Astrocyte (in vitro differentiated cells and primary cell): ENCODE measurements at regions not wholly inside any gene's neighbourhood (a gene's known extent, or its start where the extent isn't known, plus 50 kb on each side); places are given as distances from the start of the nearest gene placed in this dataset.

Source experiments
- DNase-seq: peaks from one replicate; pipeline ENCODE4 v3.0.0-alpha.2; 2010; ENCODE audit warnings: low read depth
- FAIRE-seq: peaks from 2 replicates; lab custom pipeline; 2011; peaks lifted over from hg19 to GRCh38; lab: Jason Lieb, UNC
- H2AFZ ChIP-seq: 2 replicates; pipeline ENCODE4 v1.6.0; 2012; ENCODE audit warnings: low read depth, low read length, inconsistent platforms
- H3K27ac ChIP-seq: 2 replicates; pipeline ENCODE4 v1.5.1; 2011; ENCODE audit warnings: low read depth, low read length, inconsistent platforms
- H3K27me3 ChIP-seq: 2 replicates; pipeline ENCODE4 v1.6.0; 2011; ENCODE audit warnings: low read length, inconsistent platforms; ENCODE audit not compliant: insufficient read depth
- H3K36me3 ChIP-seq: 2 replicates; pipeline ENCODE4 v1.5.1; 2011; ENCODE audit warnings: low read length, inconsistent platforms; ENCODE audit not compliant: insufficient read depth
- H3K4me1 ChIP-seq: 2 replicates; pipeline ENCODE4 v1.5.1; 2011; ENCODE audit warnings: low read length, inconsistent platforms; ENCODE audit not compliant: insufficient read depth
- H3K4me2 ChIP-seq: 2 replicates; pipeline ENCODE4 v1.6.0; 2012; ENCODE audit warnings: low read length, inconsistent platforms
- H3K4me3 ChIP-seq: 2 replicates; pipeline ENCODE4 v1.5.1; 2011; ENCODE audit warnings: low read depth, mild to moderate bottlenecking, low read length, inconsistent platforms; ENCODE audit not compliant: insufficient read depth
- H3K79me2 ChIP-seq: 2 replicates; pipeline ENCODE4 v1.6.0; 2012; ENCODE audit warnings: mild to moderate bottlenecking, low read length, inconsistent platforms; ENCODE audit not compliant: insufficient read depth
- H3K9ac ChIP-seq: 2 replicates; pipeline ENCODE4 v1.6.0; 2012; ENCODE audit warnings: mild to moderate bottlenecking, low read length, inconsistent platforms
- H3K9me3 ChIP-seq: 2 replicates; pipeline ENCODE4 v1.5.1; 2012; ENCODE audit warnings: low read depth, mild to moderate bottlenecking, low read length, inconsistent platforms; ENCODE audit not compliant: insufficient read depth
- H4K20me1 ChIP-seq: 2 replicates; pipeline ENCODE4 v1.6.0; 2012; ENCODE audit warnings: low read length, inconsistent platforms; ENCODE audit not compliant: insufficient read depth
- H3K27ac Mint-ChIP-seq: one replicate; pipeline ENCODE4 v1.8.0; 2021; ENCODE audit warnings: mild to moderate bottlenecking, mixed read lengths; ENCODE audit not compliant: unreplicated experiment
- H3K27me3 Mint-ChIP-seq: one replicate; pipeline ENCODE4 v1.8.0; 2021; ENCODE audit warnings: low read depth, mixed read lengths; ENCODE audit not compliant: unreplicated experiment
- H3K36me3 Mint-ChIP-seq: one replicate; pipeline ENCODE4 v1.8.0; 2021; ENCODE audit warnings: low read depth, mixed read lengths; ENCODE audit not compliant: unreplicated experiment
- H3K4me1 Mint-ChIP-seq: one replicate; pipeline ENCODE4 v1.8.0; 2021; ENCODE audit warnings: low read depth, mixed read lengths; ENCODE audit not compliant: unreplicated experiment
- H3K4me3 Mint-ChIP-seq: one replicate; pipeline ENCODE4 v1.8.0; 2021; ENCODE audit warnings: mild to moderate bottlenecking, moderate library complexity, mixed read lengths; ENCODE audit not compliant: unreplicated experiment
- H3K9me3 Mint-ChIP-seq: one replicate; pipeline ENCODE4 v1.8.0; 2021; ENCODE audit warnings: mild to moderate bottlenecking, mixed read lengths; ENCODE audit not compliant: unreplicated experiment
- EZH2 ChIP-seq: IDR thresholded peaks from 2 replicates; pipeline ENCODE4 v1.6.1; 2012; ENCODE audit warnings: mild to moderate bottlenecking, low read length, inconsistent platforms; ENCODE audit not compliant: insufficient read depth
- TF ChIP-seq, protein P1 (sequence below): IDR thresholded peaks from 2 replicates; pipeline ENCODE4 v1.5.1; 2011; ENCODE audit warnings: low read depth, mild to moderate bottlenecking, inconsistent platforms, low read length, moderate library complexity; ENCODE audit not compliant: insufficient read depth

GRCh38 chr4:34258176-34258575, 1986.1 kb downstream of the ARAP2 start:
- Histone ChIP-seq H3K4me1 (no peaks in the 10 kb centered on the region), H2AFZ (no peak overlapping the region), H3K27ac (no peak overlapping the region), H3K4me2 (no peak overlapping the region), H3K9ac (no peak overlapping the region), H3K79me2 (no peaks in the 10 kb centered on the region), H3K9me3 (no peaks in the 10 kb centered on the region), H3K27me3 (no peaks in the 10 kb centered on the region), H3K4me3 (no peak overlapping the region), H3K36me3 (no peaks in the 10 kb centered on the region), H4K20me1 (no peaks in the 10 kb centered on the region)
- no peak for DNase-seq
- TF ChIP-seq, protein P1, sequence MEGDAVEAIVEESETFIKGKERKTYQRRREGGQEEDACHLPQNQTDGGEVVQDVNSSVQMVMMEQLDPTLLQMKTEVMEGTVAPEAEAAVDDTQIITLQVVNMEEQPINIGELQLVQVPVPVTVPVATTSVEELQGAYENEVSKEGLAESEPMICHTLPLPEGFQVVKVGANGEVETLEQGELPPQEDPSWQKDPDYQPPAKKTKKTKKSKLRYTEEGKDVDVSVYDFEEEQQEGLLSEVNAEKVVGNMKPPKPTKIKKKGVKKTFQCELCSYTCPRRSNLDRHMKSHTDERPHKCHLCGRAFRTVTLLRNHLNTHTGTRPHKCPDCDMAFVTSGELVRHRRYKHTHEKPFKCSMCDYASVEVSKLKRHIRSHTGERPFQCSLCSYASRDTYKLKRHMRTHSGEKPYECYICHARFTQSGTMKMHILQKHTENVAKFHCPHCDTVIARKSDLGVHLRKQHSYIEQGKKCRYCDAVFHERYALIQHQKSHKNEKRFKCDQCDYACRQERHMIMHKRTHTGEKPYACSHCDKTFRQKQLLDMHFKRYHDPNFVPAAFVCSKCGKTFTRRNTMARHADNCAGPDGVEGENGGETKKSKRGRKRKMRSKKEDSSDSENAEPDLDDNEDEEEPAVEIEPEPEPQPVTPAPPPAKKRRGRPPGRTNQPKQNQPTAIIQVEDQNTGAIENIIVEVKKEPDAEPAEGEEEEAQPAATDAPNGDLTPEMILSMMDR: no peak
- no peak for TF ChIP-seq EZH2
- H3K4me3 Mint-ChIP-seq: no peak overlapping the region
- H3K27me3 Mint-ChIP-seq: no peaks in the 10 kb centered on the region
- H3K4me1 Mint-ChIP-seq: peaks cover 7% of the 10 kb centered on the region
- no peak for FAIRE-seq
- H3K27ac Mint-ChIP-seq: no peak overlapping the region
- H3K9me3 Mint-ChIP-seq: no peaks in the 10 kb centered on the region
- no peaks in the 10 kb centered on the region for H3K36me3 Mint-ChIP-seq

- no peaks in the 10 kb centered on the region for H3K36me3 ChIP-seq
- no peak overlapping the region for H3K4me2 ChIP-seq
- H3K4me1 Mint-ChIP-seq: peaks cover 7% of the 10 kb centered on the region
- no peak overlapping the region for H2AFZ ChIP-seq
- no peaks in the 10 kb centered on the region for H3K36me3 Mint-ChIP-seq
- no peak overlapping the region for H3K9ac ChIP-seq
- FAIRE-seq (no peak), DNase-seq (no peak)
- H3K27me3 ChIP-seq: no peaks in the 10 kb centered on the region
- H3K27ac ChIP-seq: no peak overlapping the region
- no peaks in the 10 kb centered on the region for H3K79me2 ChIP-seq
- H3K4me3 Mint-ChIP-seq: no peak overlapping the region
- H3K27me3 Mint-ChIP-seq: no peaks in the 10 kb centered on the region
- no peak overlapping the region for H3K4me3 ChIP-seq
- H3K4me1 ChIP-seq: no peaks in the 10 kb centered on the region
- no peaks in the 10 kb centered on the region for H3K9me3 ChIP-seq
- H4K20me1 ChIP-seq: no peaks in the 10 kb centered on the region
- no peak overlapping the region for H3K27ac Mint-ChIP-seq
- TF ChIP-seq, protein P1: no peak
- no peak for TF ChIP-seq EZH2
- peaks cover 1% of the 10 kb centered on the region for H3K9me3 Mint-ChIP-seq
These were observed 1982.5 kb downstream of the ARAP2 start for GRCh38 chr4:34261799-34262314.

- Histone ChIP-seq H3K9ac (no peak overlapping the region), H2AFZ (no peak overlapping the region), H3K4me2 (no peak overlapping the region), H3K4me3 (no peak overlapping the region), H3K36me3 (no peaks in the 10 kb centered on the region), H3K4me1 (no peaks in the 10 kb centered on the region), H4K20me1 (no peaks in the 10 kb centered on the region), H3K79me2 (no peaks in the 10 kb centered on the region), H3K27ac (no peak overlapping the region), H3K9me3 (no peaks in the 10 kb centered on the region), H3K27me3 (no peaks in the 10 kb centered on the region)
- Mint-ChIP-seq H3K27ac (no peak overlapping the region), H3K27me3 (no peaks in the 10 kb centered on the region), H3K4me1 (no peaks in the 10 kb centered on the region), H3K36me3 (no peaks in the 10 kb centered on the region), H3K4me3 (no peak overlapping the region), H3K9me3 (no peaks in the 10 kb centered on the region)
- FAIRE-seq: no peak
- TF ChIP-seq, protein P1: no peak
- no peak for TF ChIP-seq EZH2
- no peak for DNase-seq
These were observed 1974.7 kb downstream of the ARAP2 start for GRCh38 chr4:34269613-34270012.
